IPS-15b (cell line): ENCODE measurements at regions not wholly inside any gene's neighbourhood (a gene's known extent, or its start where the extent isn't known, plus 50 kb on each side); places are given as distances from the start of the nearest gene placed in this dataset.
"Not testable (repeated sequence)": the region's sequence is repeated elsewhere in the genome, so short reads cannot be mapped to it uniquely, and the experiment has no call there.

Experiments used
- H3K27me3 ChIP-seq: one replicate; pipeline ENCODE4 v1.6.1; 2013; ENCODE audit warnings: low read length; ENCODE audit not compliant: control insufficient read depth, insufficient read depth
- H3K36me3 ChIP-seq: one replicate; pipeline ENCODE4 v1.6.1; 2013; ENCODE audit warnings: low read length; ENCODE audit not compliant: control insufficient read depth, insufficient read depth
- H3K4me1 ChIP-seq: one replicate; pipeline ENCODE4 v1.6.1; 2013; ENCODE audit warnings: mild to moderate bottlenecking, low read length; ENCODE audit not compliant: control insufficient read depth, insufficient read depth
- H3K4me3 ChIP-seq: one replicate; pipeline ENCODE4 v1.5.1; 2013; ENCODE audit warnings: low read depth, low read length
- H3K9ac ChIP-seq: one replicate; pipeline ENCODE4 v1.6.1; 2013; ENCODE audit warnings: low read depth, mild to moderate bottlenecking, low read length
- H3K9me3 ChIP-seq: one replicate; pipeline ENCODE4 v1.6.1; 2013; ENCODE audit warnings: mild to moderate bottlenecking, low read length; ENCODE audit not compliant: control insufficient read depth, insufficient read depth

DNA sequence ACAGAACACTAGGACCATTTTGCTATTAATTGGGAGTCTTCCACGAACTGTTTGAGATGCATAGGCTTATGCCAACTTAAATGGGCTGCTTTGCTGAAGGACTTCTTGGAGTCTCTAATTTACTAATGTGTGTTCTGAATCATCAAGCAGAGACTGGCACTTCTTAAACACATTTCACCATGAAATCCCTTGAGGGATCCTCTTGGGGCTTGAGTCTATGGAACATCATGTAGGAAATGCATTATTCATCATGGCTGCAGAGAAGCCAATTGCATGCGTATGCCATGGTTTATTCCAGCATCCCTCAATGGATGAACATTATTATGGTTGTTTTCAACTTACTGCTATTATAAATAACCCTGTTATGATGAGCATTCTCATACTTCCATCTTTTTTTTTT lies 73.4 kb downstream of the FGD2 start:
- Histone ChIP-seq H3K9me3 (no peaks in the 10 kb centered on the region), H3K4me3 (no peak overlapping the region), H3K27me3 (no peaks in the 10 kb centered on the region), H3K36me3 (no peaks in the 10 kb centered on the region), H3K4me1 (no peaks in the 10 kb centered on the region), H3K9ac (no peak overlapping the region)

DNA sequence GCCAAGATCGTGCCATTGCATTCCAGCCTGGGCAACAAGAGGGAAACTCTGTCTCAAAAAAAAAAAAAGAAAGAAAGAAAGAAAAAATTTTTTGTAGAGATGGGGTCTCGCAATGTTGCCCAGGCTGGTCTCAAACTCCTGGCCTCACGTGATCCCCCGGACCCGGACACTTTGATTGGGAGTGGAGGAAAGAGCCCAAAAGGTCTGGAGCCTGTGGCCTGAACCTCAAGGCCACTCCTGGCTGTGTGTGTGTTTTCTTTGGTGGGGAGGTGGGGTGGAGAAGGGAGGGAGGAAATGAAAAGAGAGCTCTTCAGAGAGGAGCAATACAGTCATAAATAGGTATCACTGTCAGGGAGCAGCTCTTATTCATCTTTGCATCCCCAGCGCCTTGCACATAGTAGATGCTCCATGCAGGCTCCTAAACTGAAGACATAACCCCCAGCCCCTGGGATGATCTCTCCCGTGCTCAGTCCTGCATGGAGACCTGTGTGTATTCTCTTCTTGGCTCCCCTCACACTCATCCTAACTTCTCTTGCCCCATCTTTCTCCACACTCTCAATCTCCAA lies 75.7 kb downstream of the FGD2 start:
- no peaks in the 10 kb centered on the region for H3K27me3 ChIP-seq
- H3K9ac ChIP-seq = no peak overlapping the region
- H3K9me3 ChIP-seq = no peaks in the 10 kb centered on the region
- no peaks in the 10 kb centered on the region for H3K36me3 ChIP-seq
- H3K4me1 ChIP-seq = no peaks in the 10 kb centered on the region
- no peak overlapping the region for H3K4me3 ChIP-seq

DNA sequence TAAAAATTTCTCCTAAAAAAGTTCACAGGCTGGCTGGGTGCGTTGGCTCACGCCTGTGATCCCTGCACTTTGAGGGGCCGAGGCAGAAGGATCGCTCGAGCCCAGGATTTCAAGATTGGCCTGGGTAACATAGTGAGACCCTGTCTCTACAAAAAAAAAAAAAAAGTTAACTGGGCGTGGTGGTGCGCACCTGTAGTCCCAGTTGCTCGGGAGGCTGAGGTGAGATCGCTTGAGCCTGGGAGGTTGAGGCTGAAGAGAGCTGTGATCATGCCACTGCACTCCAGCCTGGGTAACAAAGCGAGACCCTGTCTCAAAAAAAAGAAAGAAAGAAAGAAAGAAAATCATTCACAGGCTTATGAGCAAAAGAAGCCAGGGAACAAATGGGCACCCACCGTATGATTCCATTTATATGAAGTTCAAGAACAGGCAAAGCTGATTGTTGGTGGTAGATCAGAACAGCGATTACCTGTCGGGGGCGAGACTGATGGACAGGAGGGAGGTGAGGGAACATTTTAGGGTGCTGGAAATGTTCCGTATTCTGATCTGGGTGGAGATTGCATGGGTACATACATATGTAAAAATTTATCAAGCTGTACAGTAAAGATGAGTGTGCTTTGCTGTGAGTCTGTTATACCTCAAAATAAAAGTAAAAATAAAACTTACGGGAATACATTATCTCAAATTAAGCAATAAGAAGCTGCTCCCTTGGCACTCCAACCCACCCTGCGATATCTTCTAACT lies 77.1 kb downstream of the FGD2 start:
- no peaks in the 10 kb centered on the region for H3K27me3 ChIP-seq
- H3K36me3 ChIP-seq = no peaks in the 10 kb centered on the region
- H3K4me1 ChIP-seq = no peaks in the 10 kb centered on the region
- no peaks in the 10 kb centered on the region for H3K9me3 ChIP-seq
- H3K4me3 ChIP-seq = no peak overlapping the region
- H3K9ac ChIP-seq = no peak overlapping the region

DNA sequence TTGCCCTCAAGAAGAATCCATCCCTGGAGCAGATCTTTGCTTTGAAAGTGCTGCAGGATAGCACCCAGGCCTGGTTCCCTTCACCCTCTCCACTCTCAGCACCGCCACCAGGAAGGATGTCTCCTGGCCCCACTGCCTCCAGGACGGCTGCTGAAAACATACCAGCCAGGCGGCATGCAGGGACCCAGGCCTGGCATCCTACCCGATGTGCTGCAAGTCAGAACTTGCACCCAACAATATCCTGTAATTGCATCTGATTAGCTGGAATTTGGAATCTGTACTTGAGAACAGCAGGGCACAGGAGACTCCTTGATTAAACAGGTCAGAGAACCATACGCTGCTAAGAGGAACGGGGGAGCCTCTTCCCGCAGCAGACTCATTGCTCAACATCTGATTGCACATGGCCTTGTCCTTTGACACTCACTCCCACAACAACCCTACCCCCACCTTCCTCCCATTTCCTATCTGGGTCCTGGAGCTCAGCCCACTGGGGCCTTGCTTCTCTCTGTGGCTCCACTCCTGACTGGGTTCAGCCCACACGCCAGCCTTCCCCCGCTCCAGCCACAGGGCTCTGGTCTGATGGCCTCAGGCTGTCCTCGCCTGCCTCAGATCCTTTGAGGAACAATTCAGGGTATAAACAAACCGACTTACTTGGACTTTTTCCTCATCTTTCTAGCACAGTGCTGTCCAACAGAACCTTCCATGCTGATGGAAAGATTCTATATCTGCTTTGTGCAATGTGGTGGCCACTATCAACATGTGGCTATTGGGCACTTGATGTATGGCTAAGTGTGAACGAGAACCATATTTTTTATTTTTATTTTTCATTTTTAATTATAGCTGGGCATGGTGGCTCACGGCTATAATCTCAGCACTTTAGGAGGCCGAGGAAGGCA lies 78.0 kb downstream of the FGD2 start:
- no peaks in the 10 kb centered on the region for H3K27me3 ChIP-seq
- H3K4me1 ChIP-seq = no peaks in the 10 kb centered on the region
- H3K36me3 ChIP-seq = no peaks in the 10 kb centered on the region
- no peak overlapping the region for H3K4me3 ChIP-seq
- H3K9me3 ChIP-seq = no peaks in the 10 kb centered on the region
- no peak overlapping the region for H3K9ac ChIP-seq

DNA sequence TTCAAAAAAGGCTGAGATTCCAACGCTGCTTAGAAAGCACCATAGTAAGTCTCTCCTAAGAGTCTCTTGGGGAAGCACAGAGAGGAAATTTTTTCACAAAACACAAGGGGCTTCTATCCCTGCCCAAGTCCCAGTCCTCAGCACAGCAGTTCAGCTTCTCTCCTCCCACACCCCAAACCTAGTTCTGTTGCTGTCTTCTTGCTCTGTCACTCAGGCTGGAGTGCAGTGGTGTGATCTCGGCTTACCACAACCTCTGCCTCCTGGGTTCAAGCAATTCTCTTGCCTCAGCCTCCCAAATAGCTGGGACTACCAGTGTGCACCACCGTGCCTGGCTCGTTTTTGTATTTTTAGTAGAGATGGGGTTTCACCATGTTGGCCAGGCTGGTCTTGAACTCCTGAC lies 79.2 kb downstream of the FGD2 start:
- not testable (repeated sequence) for H3K27me3 ChIP-seq, H3K4me1 ChIP-seq, H3K36me3 ChIP-seq, H3K9ac ChIP-seq, H3K4me3 ChIP-seq, H3K9me3 ChIP-seq

DNA sequence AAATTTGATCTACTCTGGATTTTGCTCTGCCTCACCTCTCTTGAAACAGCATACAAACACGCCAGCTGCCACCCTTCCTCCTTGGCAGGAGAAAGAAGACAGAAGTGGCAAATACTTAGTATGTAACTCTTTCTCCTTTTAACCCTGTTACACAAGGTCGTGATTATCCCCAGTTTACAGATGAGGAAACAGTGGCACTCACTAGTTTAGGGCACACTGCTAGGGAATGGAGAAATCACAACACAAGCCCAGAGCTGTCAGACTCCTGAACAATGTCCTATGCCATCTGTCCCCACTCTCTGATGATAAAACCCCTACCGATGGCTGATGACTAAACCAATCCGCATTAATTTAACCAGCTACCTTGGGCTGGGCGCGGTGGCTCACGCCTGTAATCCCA lies 79.7 kb downstream of the FGD2 start:
- Histone ChIP-seq H3K9ac (no peak overlapping the region), H3K4me1 (no peaks in the 10 kb centered on the region), H3K4me3 (no peak overlapping the region), H3K36me3 (no peaks in the 10 kb centered on the region), H3K27me3 (no peaks in the 10 kb centered on the region), H3K9me3 (no peaks in the 10 kb centered on the region)

DNA sequence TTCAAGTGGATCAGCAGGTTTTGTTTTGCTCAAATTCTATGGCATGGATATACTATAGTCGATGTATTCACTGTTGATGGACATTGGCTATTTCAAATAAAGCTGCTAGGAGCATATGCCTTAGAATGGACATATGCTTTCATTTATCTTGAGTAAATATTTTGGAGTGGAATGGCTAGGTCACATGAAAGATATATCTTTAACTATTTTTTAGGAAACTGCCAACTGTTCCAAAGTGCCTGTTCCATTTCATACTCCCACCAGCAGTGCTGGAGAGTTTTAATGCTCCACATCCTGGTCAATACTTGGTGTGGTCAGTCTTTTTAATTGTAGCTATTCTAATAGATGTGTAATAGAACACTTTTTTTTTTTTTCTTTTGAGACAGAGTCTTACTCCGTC lies 81.1 kb upstream of the PIM1 start:
- Histone ChIP-seq H3K9me3 (no peaks in the 10 kb centered on the region), H3K4me3 (no peak overlapping the region), H3K9ac (no peak overlapping the region), H3K4me1 (no peaks in the 10 kb centered on the region), H3K36me3 (no peaks in the 10 kb centered on the region), H3K27me3 (no peaks in the 10 kb centered on the region)

DNA sequence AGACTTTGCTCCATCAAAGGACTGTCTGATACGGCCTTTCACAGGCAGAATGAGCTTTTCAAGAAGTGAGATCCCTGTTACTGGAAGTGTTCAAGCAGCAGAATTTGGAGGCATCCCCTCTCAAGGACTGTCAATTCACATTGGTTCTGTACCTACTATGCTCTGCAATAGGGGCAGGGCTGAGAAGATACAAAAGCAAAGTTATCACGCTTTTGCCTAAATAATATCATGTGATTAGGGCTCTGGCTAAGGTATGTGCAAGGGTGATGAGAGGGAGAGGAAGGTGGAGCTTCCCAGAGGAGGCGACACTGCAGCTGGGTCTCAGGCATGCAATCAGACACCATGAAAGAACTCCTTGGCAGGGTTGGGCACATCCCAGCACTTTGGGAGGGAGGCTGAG lies 80.2 kb upstream of the PIM1 start:
- H3K36me3 ChIP-seq = no peaks in the 10 kb centered on the region
- no peak overlapping the region for H3K9ac ChIP-seq
- no peak overlapping the region for H3K4me3 ChIP-seq
- H3K27me3 ChIP-seq = no peaks in the 10 kb centered on the region
- H3K9me3 ChIP-seq = no peaks in the 10 kb centered on the region
- H3K4me1 ChIP-seq = no peaks in the 10 kb centered on the region

DNA sequence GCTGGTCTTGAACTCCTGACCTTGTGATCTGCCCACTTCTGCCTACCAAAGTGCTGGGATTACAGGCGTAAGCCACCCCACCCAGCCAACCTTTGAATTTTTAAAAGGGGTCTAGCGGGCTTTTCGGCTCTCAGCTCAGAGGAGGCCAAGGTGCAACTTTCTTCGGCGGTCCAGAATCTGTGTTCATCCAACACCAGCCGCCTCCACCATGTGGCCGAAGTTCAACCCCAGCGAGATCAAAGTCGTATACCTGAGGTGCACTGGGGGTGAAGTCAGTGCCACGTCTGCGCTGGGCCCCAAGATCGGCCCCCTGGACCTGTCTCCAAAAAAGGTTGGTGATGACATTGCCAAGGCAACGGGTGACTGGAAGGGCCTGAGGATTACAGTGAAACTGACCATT lies 78.8 kb upstream of the PIM1 start:
- H3K9me3 ChIP-seq, H3K9ac ChIP-seq, H3K4me1 ChIP-seq, H3K27me3 ChIP-seq, H3K36me3 ChIP-seq, H3K4me3 ChIP-seq: not testable (repeated sequence)

DNA sequence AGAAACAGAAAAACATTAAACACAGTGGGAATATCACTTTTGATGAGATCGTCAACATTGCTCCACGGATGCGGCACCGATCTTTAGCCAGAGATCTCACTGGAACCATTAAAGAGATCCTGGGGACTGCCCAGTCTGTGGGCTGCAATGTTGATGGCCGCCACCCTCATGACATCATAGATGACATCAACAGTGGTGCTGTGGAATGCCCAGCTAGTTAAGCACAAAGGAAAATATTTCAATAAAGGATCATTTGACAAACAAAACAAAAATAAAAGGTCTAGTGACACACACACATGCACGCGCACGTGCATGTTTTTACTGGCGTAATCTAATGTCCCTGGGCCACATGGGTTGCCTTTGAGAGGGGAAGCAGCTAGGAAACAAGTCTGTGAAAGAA lies 78.4 kb upstream of the PIM1 start:
- not testable (repeated sequence) for H3K4me3 ChIP-seq, H3K9ac ChIP-seq, H3K9me3 ChIP-seq, H3K27me3 ChIP-seq, H3K36me3 ChIP-seq, H3K4me1 ChIP-seq

DNA sequence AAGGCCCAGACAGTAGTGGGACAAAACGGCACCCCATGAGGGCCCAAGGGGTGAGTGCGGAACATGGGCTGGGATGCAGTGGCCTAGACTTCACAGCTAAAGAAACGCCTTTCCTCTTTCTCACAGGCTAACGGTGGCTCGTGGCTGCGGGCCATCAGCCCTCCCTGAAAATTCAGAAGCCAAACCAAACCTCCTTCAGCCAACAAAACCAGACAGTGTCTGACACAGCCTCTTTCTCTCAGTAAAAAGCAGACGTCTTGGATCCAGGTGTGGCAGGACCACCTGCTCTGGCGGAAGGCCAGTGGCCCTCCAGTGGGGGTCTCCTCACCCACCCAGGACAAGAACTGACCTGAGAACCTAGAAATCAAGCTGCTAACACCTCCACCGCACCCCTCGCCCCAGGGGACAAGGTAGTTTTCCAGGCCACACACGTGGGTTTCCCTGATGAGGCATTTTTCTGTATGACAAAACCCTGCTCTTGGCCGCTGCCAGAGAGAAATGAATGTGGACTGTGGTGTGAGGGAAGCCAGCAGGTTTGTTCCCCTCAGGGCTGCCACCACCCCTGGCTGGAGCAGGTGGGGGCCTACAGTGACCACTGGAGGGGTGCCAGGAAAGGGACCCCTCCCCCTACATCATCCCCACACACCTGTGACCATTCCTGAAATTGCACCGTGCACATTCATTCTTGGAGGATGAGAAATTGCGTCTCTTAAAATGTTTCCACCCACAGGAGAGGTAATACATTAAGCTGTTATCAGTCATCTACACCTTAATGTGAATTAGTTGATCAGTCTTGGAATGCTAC lies 76.8 kb upstream of the PIM1 start:
- Histone ChIP-seq H3K36me3 (no peaks in the 10 kb centered on the region), H3K4me1 (no peaks in the 10 kb centered on the region), H3K9me3 (no peaks in the 10 kb centered on the region), H3K27me3 (no peaks in the 10 kb centered on the region), H3K4me3 (no peak overlapping the region), H3K9ac (no peak overlapping the region)
